K562 (cell line): ENCODE measurements at regions not wholly inside any gene's neighbourhood (a gene's known extent, or its start where the extent isn't known, plus 50 kb on each side); places are given as distances from the start of the nearest gene placed in this dataset.

Source experiments
- BHLHE40 ChIP-seq: IDR thresholded peaks from 2 replicates; pipeline ENCODE4 v1.6.1; 2011; ENCODE audit warnings: low read length, improper control_type of control experiment
- EP300 ChIP-seq: IDR thresholded peaks from 2 replicates; pipeline ENCODE4 v1.6.1; 2012; ENCODE audit warnings: low read length, improper control_type of control experiment
- NFYB ChIP-seq: IDR thresholded peaks from 2 replicates; pipeline ENCODE4 v1.6.1; 2011; ENCODE audit warnings: mild to moderate bottlenecking, moderate library complexity; ENCODE audit not compliant: insufficient read length; ENCODE audit errors: extremely low read depth
- NRF1 ChIP-seq, 2 experiments: fragments of 450-650 bp; IDR thresholded peaks in 1 of 2; conservative IDR thresholded peaks in 1 of 2; 2 replicates each; pipeline ENCODE4 v1.6.1; 2014; ENCODE audit warnings: mild to moderate bottlenecking in 2 of 2
- POLR2AphosphoS2 ChIP-seq: IDR thresholded peaks from 2 replicates; pipeline ENCODE4 v1.6.1; 2012; ENCODE audit warnings: low read length, improper control_type of control experiment
- SIN3B ChIP-seq: fragments of 450-650 bp; IDR thresholded peaks from 2 replicates; pipeline ENCODE4 v1.6.1; 2017; ENCODE audit warnings: low read depth, mild to moderate bottlenecking, moderate library complexity
- SPI1 ChIP-seq: IDR thresholded peaks from 2 replicates; pipeline ENCODE4 v1.6.1; 2011; ENCODE audit warnings: low read depth, low read length, control low read depth, borderline replicate concordance
- THAP12 ChIP-seq: fragments of 250-450 bp; sonication (Bioruptor Pico); IDR thresholded peaks from 2 replicates; pipeline ENCODE4 v1.9.0; 2021; ENCODE audit warnings: mild to moderate bottlenecking, inconsistent platforms
- ZNF518B ChIP-seq: fragments of 250-450 bp; sonication (Bioruptor Pico); IDR thresholded peaks from 2 replicates; pipeline ENCODE4 v1.5.0; 2021; ENCODE audit warnings: mild to moderate bottlenecking, moderate library complexity

GRCh38 chr1:99565606-99566289, 80.2 kb upstream of the PALMD start:
- TF ChIP-seq NRF1 (conservative IDR thresholded peaks at IDR 0.05 in 1 of 2, IDR thresholded peaks at IDR 0.05 in 1 of 2) (no peak), SPI1 (no peak), EP300 (no peak), SIN3B (no peak), THAP12 (CRISPR knock-in tag) (no peak), ZNF518B (CRISPR knock-in tag) (no peak), BHLHE40 (no peak), POLR2AphosphoS2 (no peak), NFYB (no peak)
